ENCODE measurements at regions not wholly inside any gene's neighbourhood (a gene's known extent, or its start where the extent isn't known, plus 50 kb on each side); places are given as distances from the start of the nearest gene placed in this dataset.

GRCh38 chr3:192080336-192080735 is 619.4 kb downstream of the PYDC2 start:
- no peaks in the 10 kb centered on the region for H4K20me1 ChIP-seq (ENCODE audit: control insufficient read depth, insufficient read depth, low read depth, low read length)
- TF ChIP-seq EZH2phosphoT487 (IDR thresholded peaks at IDR 0.05; ENCODE audit: borderline replicate concordance, low read length) (no peak), CTCF (IDR thresholded peaks at IDR 0.05; ENCODE audit: low read depth, low read length, poor library complexity, severe bottlenecking) (no peak)

GRCh38 chr3:192082730-192083660 is 622.0 kb downstream of the PYDC2 start:
- Histone ChIP-seq H3K27ac (ENCODE audit: low read depth, low read length) (no peak overlapping the region), H3K36me3 (ENCODE audit: control insufficient read depth, low read length) (no peaks in the 10 kb centered on the region), H3K4me2 (ENCODE audit: low read length) (no peak overlapping the region), H3K9me3 (ENCODE audit: control insufficient read depth, insufficient read depth, low read length) (no peaks in the 10 kb centered on the region), H3F3A (ENCODE audit: control insufficient read depth, insufficient read depth) (no peaks in the 10 kb centered on the region), H3K9me2 (replicated peaks; ENCODE audit: control insufficient read depth, low read length) (no peaks in the 10 kb centered on the region), H3K4me3 (ENCODE audit: low read length) (no peak overlapping the region), H4K20me1 (ENCODE audit: control insufficient read depth, insufficient read depth, low read depth, low read length) (no peaks in the 10 kb centered on the region), H3K27me3 (ENCODE audit: control insufficient read depth, low read length) (no peaks in the 10 kb centered on the region), H3K79me2 (ENCODE audit: control insufficient read depth, low read length) (no peaks in the 10 kb centered on the region), H3K4me1 (ENCODE audit: control insufficient read depth, low read length) (no peaks in the 10 kb centered on the region)
- TF ChIP-seq CTCF (IDR thresholded peaks at IDR 0.05; ENCODE audit: low read depth, low read length, poor library complexity, severe bottlenecking), result no peak
- TF ChIP-seq EZH2phosphoT487 (IDR thresholded peaks at IDR 0.05; ENCODE audit: borderline replicate concordance, low read length), result no peak

More at GRCh38 chr3:192080336-192080735, 619.4 kb downstream of the PYDC2 start:
- no peak overlapping the region for H3K4me2 ChIP-seq (ENCODE audit: low read length)
- H3K4me3 ChIP-seq (ENCODE audit: low read length), result no peak overlapping the region
- no peaks in the 10 kb centered on the region for H3F3A ChIP-seq (ENCODE audit: control insufficient read depth, insufficient read depth)
- no peaks in the 10 kb centered on the region for H3K4me1 ChIP-seq (ENCODE audit: control insufficient read depth, low read length)
- no peaks in the 10 kb centered on the region for H3K79me2 ChIP-seq (ENCODE audit: control insufficient read depth, low read length)
- no peaks in the 10 kb centered on the region for H3K9me2 ChIP-seq (replicated peaks; ENCODE audit: control insufficient read depth, low read length)
- H3K36me3 ChIP-seq (ENCODE audit: control insufficient read depth, low read length), result no peaks in the 10 kb centered on the region
- no peaks in the 10 kb centered on the region for H3K27me3 ChIP-seq (ENCODE audit: control insufficient read depth, low read length)
- H3K27ac ChIP-seq (ENCODE audit: low read depth, low read length), result no peak overlapping the region
- no peaks in the 10 kb centered on the region for H3K9me3 ChIP-seq (ENCODE audit: control insufficient read depth, insufficient read depth, low read length)

Data from DOHH2 (cell line).